Glutamatergic neuron (in vitro differentiated cells): ENCODE measurements at regions not wholly inside any gene's neighbourhood (a gene's known extent, or its start where the extent isn't known, plus 50 kb on each side); places are given as distances from the start of the nearest gene placed in this dataset.

Source experiments
- DNase-seq: peaks from one replicate; pipeline ENCODE4 v3.0.0; 2022
- H3K27ac Mint-ChIP-seq: one replicate; pipeline ENCODE4 v1.8.0; 2020; ENCODE audit warnings: mild to moderate bottlenecking, mixed read lengths, inconsistent platforms; ENCODE audit not compliant: unreplicated experiment
- H3K27me3 Mint-ChIP-seq: one replicate; pipeline ENCODE4 v1.8.0; 2020; ENCODE audit warnings: mild to moderate bottlenecking, moderate library complexity, mixed read lengths, inconsistent platforms; ENCODE audit not compliant: unreplicated experiment
- H3K36me3 Mint-ChIP-seq: one replicate; pipeline ENCODE4 v1.8.0; 2020; ENCODE audit warnings: mild to moderate bottlenecking, mixed read lengths, inconsistent platforms; ENCODE audit not compliant: unreplicated experiment
- H3K4me1 Mint-ChIP-seq: one replicate; pipeline ENCODE4 v1.8.0; 2020; ENCODE audit warnings: mild to moderate bottlenecking, low read depth, mixed read lengths, inconsistent platforms; ENCODE audit not compliant: unreplicated experiment
- H3K4me3 Mint-ChIP-seq: one replicate; pipeline ENCODE4 v1.8.0; 2020; ENCODE audit warnings: mild to moderate bottlenecking, mixed read lengths, inconsistent platforms; ENCODE audit not compliant: unreplicated experiment
- H3K9me3 Mint-ChIP-seq: one replicate; pipeline ENCODE4 v1.8.0; 2020; ENCODE audit warnings: mild to moderate bottlenecking, moderate library complexity, mixed read lengths, inconsistent platforms; ENCODE audit not compliant: unreplicated experiment
- TF ChIP-seq, protein P1 (sequence below): fragments of 200-600 bp; sonication (generic); IDR thresholded peaks from one replicate; pipeline ENCODE4 v1.5.0; 2021; ENCODE audit not compliant: partially characterized antibody, unreplicated experiment

- Mint-ChIP-seq H3K27me3 (peaks cover 2% of the 10 kb centered on the region), H3K4me1 (peaks cover 6% of the 10 kb centered on the region), H3K4me3 (no peak overlapping the region), H3K27ac (no peak overlapping the region), H3K36me3 (peaks cover 11% of the 10 kb centered on the region), H3K9me3 (no peaks in the 10 kb centered on the region)
- DNase-seq: no peak
- TF ChIP-seq, protein P1, sequence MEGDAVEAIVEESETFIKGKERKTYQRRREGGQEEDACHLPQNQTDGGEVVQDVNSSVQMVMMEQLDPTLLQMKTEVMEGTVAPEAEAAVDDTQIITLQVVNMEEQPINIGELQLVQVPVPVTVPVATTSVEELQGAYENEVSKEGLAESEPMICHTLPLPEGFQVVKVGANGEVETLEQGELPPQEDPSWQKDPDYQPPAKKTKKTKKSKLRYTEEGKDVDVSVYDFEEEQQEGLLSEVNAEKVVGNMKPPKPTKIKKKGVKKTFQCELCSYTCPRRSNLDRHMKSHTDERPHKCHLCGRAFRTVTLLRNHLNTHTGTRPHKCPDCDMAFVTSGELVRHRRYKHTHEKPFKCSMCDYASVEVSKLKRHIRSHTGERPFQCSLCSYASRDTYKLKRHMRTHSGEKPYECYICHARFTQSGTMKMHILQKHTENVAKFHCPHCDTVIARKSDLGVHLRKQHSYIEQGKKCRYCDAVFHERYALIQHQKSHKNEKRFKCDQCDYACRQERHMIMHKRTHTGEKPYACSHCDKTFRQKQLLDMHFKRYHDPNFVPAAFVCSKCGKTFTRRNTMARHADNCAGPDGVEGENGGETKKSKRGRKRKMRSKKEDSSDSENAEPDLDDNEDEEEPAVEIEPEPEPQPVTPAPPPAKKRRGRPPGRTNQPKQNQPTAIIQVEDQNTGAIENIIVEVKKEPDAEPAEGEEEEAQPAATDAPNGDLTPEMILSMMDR: no peak
These were observed 78.3 kb upstream of the RNU6ATAC start for GRCh38 chr9:134242706-134243105.

- DNase-seq: no peak
- H3K4me1 Mint-ChIP-seq: peaks cover 6% of the 10 kb centered on the region
- H3K27ac Mint-ChIP-seq: no peak overlapping the region
- TF ChIP-seq, protein P1: no peak
- no peaks in the 10 kb centered on the region for H3K9me3 Mint-ChIP-seq
- H3K4me3 Mint-ChIP-seq: no peak overlapping the region
- peaks cover 2% of the 10 kb centered on the region for H3K27me3 Mint-ChIP-seq
- peaks cover 16% of the 10 kb centered on the region for H3K36me3 Mint-ChIP-seq
These were observed 79.6 kb upstream of the RNU6ATAC start for GRCh38 chr9:134243778-134244467.

- peaks cover 2% of the 10 kb centered on the region for H3K27me3 Mint-ChIP-seq
- no peaks in the 10 kb centered on the region for H3K9me3 Mint-ChIP-seq
- no peak overlapping the region for H3K4me3 Mint-ChIP-seq
- H3K27ac Mint-ChIP-seq: no peak overlapping the region
- peaks cover 16% of the 10 kb centered on the region for H3K36me3 Mint-ChIP-seq
- TF ChIP-seq, protein P1: no peak
- H3K4me1 Mint-ChIP-seq: peaks cover 4% of the 10 kb centered on the region
- no peak for DNase-seq
These were observed 80.8 kb upstream of the RNU6ATAC start for GRCh38 chr9:134245179-134245578.

- H3K4me1 Mint-ChIP-seq: no peaks in the 10 kb centered on the region
- H3K9me3 Mint-ChIP-seq: peaks cover 4% of the 10 kb centered on the region
- DNase-seq: no peak
- H3K36me3 Mint-ChIP-seq: peaks cover 12% of the 10 kb centered on the region
- H3K27me3 Mint-ChIP-seq: no peaks in the 10 kb centered on the region
- no peak overlapping the region for H3K4me3 Mint-ChIP-seq
- H3K27ac Mint-ChIP-seq: no peak overlapping the region
- TF ChIP-seq, protein P1: no peak
These were observed 78.2 kb upstream of the RXRA start for GRCh38 chr9:134247918-134248631.
